ENCODE measurements at regions not wholly inside any gene's neighbourhood (a gene's known extent, or its start where the extent isn't known, plus 50 kb on each side); places are given as distances from the start of the nearest gene placed in this dataset.

DNA sequence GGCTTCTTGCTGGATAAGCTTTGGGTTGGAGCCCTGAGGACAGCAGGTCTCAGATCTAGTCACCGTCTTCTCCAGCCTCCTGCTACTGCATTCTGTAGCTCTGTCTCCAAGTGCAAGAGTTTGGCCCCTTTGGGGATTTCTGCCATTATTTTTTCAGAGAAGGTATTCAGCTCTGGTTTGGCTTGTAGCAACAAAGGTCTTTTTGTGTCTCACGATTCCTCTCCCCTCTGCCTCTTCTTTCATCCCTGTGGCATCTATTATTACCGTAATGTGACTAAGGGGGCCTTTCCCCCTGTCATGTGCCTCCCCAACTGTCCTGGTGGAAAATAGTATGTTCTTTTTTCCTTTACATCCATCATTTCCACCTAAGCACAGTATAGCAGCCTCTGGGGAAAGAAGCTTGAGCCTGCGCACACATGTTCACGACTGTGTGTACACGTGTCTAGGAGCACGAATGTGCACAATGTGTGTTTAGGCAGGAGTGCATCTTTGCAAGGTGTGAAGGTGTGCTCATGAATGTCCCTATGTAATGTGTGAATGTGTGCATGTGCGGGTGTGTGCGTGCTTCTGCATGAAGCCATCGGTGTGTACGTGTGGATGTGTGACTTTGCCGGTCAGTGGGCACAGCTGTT, 273.9 kb downstream of the ZNF536 start:
- no peaks in the 10 kb centered on the region for H3K9me3 Mint-ChIP-seq
- TF ChIP-seq, protein P1, sequence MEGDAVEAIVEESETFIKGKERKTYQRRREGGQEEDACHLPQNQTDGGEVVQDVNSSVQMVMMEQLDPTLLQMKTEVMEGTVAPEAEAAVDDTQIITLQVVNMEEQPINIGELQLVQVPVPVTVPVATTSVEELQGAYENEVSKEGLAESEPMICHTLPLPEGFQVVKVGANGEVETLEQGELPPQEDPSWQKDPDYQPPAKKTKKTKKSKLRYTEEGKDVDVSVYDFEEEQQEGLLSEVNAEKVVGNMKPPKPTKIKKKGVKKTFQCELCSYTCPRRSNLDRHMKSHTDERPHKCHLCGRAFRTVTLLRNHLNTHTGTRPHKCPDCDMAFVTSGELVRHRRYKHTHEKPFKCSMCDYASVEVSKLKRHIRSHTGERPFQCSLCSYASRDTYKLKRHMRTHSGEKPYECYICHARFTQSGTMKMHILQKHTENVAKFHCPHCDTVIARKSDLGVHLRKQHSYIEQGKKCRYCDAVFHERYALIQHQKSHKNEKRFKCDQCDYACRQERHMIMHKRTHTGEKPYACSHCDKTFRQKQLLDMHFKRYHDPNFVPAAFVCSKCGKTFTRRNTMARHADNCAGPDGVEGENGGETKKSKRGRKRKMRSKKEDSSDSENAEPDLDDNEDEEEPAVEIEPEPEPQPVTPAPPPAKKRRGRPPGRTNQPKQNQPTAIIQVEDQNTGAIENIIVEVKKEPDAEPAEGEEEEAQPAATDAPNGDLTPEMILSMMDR (IDR thresholded peaks at IDR 0.05; ENCODE audit: unreplicated experiment) = no peak
- H3K4me3 Mint-ChIP-seq = no peak overlapping the region
- no peak for DNase-seq (ENCODE audit: low spot score in 2 of 2, unreplicated experiment in 2 of 2)
- no peaks in the 10 kb centered on the region for H3K4me1 Mint-ChIP-seq
- H3K36me3 Mint-ChIP-seq = no peaks in the 10 kb centered on the region
- H3K27ac Mint-ChIP-seq = no peak overlapping the region
- H3K27me3 Mint-ChIP-seq (ENCODE audit: low read depth) = peaks cover 67% of the 10 kb centered on the region

DNA sequence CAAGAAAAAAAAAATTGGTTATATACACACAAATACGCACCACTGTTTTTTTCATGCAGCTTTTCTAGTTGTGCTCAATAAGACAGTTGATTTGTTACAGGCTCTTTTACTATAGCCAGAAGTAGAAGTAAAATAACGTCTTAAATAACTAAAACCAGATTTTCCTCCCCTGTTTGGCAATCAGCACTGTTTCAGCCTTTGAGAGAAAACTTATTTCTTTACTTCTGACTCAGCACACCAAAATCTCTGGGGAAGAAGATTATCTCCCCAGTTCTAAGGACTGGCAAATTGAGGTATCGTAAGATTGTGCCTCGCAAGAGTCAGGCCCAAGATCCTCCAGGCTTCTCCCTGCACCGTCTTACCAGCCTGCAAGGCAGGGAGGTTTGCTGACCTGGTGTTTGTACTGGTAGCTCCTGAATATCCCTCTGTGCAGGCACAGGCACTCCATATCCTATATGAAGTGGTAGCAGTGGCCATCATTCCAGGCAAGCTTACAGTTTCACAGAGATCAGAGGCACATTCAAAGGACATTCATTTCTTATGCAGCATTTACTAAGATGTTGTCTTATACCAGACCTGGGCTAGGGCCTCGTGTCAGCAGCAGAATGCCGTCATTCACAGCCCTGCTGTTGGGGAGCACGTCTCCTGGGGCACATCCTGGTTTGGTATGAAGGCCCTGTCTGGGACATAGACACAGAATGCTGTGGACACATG, 268.2 kb downstream of the ZNF536 start:
- H3K27ac Mint-ChIP-seq = no peak overlapping the region
- no peak overlapping the region for H3K4me3 Mint-ChIP-seq
- H3K4me1 Mint-ChIP-seq = no peaks in the 10 kb centered on the region
- no peak for DNase-seq (ENCODE audit: low spot score in 2 of 2, unreplicated experiment in 2 of 2)
- TF ChIP-seq, protein P1 (IDR thresholded peaks at IDR 0.05; ENCODE audit: unreplicated experiment) = no peak
- H3K27me3 Mint-ChIP-seq (ENCODE audit: low read depth) = peaks cover 24% of the 10 kb centered on the region
- no peaks in the 10 kb centered on the region for H3K36me3 Mint-ChIP-seq
- H3K9me3 Mint-ChIP-seq = peaks cover 19% of the 10 kb centered on the region

DNA sequence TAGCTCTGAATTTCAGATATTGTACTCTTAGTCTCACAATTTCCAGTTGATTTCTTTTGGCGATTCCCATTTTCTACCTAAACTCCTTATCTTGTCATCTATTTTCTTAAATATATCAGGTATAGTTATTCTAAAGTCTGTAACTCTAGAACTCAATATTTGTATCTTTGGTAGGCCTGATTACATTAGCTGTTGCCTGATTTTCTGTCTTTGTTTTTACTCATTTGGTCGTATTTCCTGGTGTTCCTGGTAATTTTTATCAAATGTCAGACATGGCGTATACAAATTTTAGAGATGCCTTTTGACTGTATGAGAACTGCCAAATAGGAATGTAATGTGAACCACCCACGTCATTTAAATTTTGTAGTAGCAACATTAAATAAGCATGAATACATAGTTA, 266.7 kb downstream of the ZNF536 start:
- DNase-seq (ENCODE audit: low spot score in 2 of 2, unreplicated experiment in 2 of 2) = no peak
- TF ChIP-seq, protein P1 (IDR thresholded peaks at IDR 0.05; ENCODE audit: unreplicated experiment) = no peak
- Mint-ChIP-seq H3K4me3 (no peak overlapping the region), H3K4me1 (no peaks in the 10 kb centered on the region), H3K27ac (no peak overlapping the region), H3K36me3 (no peaks in the 10 kb centered on the region), H3K9me3 (peaks cover 19% of the 10 kb centered on the region), H3K27me3 (ENCODE audit: low read depth) (peaks cover 28% of the 10 kb centered on the region)

DNA sequence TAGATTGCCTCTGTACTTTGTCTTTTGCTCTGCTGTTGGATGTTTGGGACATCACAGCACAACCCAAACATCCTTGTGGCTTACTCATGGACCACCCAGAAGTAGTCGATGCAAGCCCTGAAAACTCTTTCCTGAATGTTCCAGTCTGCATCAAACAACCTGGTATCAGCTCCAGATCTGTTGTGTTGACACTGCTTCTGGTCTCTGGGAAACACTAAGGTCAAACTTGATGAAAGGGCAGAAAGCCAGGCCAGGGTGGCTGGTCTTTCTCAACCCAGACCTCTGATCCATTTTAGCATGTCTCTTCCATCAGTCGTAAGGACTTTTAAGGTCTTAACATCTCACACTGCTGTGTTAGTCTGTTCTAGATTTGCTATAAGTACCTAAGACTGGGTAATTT, 265.7 kb downstream of the ZNF536 start:
- no peak for DNase-seq (ENCODE audit: low spot score in 2 of 2, unreplicated experiment in 2 of 2)
- no peaks in the 10 kb centered on the region for H3K36me3 Mint-ChIP-seq

DNA sequence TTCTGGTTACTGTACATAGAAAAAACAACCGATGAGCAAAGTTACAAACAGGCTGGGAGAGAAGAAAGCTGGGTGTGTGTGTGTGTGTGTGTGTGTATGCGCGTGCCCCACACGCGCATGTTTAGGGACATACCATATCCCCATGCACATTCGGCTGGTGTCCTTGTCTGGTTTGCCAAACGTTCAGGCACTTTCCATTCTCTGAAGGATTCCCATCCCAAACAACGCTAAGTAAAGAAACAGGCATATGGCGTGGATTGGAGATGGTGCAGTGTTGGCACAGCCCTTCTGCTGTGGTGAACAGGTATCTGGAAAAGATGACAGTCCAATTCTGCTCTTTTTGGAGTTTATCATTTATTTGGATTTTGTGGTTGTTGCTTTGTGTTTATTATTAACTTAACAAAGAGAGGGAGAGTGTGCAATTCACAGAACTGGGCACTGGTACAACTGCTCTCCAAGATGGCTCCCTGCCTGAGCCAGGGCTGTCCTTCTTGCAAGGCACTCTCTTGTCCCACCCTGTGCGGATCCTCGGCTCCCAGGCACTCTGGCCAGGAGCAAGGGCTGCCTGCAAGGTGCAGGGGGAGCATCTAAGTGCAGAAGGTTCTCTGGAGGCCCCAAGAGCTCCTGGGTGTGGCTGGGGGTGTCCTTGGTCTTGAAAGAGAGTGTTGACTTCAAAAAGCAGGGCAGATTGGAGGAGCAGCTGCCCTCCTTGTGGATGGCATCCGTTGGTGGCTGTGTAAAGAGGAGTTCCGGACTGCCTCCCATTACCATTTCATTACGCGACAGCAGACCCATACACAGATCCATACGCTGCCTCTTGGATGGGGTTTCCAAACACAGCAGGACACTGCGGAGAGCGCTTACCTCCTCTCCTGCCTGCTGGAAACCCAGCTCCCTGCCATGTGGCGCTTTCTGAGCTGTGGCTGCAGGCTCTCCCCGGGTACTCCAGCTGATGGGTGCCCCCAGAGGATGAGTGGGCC, 263.1 kb downstream of the ZNF536 start:
- H3K4me1 Mint-ChIP-seq = no peaks in the 10 kb centered on the region
- TF ChIP-seq, protein P1 (IDR thresholded peaks at IDR 0.05; ENCODE audit: unreplicated experiment) = no peak
- H3K36me3 Mint-ChIP-seq = no peaks in the 10 kb centered on the region
- H3K27ac Mint-ChIP-seq = no peak overlapping the region
- peaks cover 11% of the 10 kb centered on the region for H3K27me3 Mint-ChIP-seq (ENCODE audit: low read depth)
- H3K9me3 Mint-ChIP-seq = peaks cover 19% of the 10 kb centered on the region
- no peak for DNase-seq (ENCODE audit: low spot score in 2 of 2, unreplicated experiment in 2 of 2)
- no peak overlapping the region for H3K4me3 Mint-ChIP-seq

More for the DNA sequence above, 265.7 kb downstream of the ZNF536 start:
- TF ChIP-seq, protein P1 (IDR thresholded peaks at IDR 0.05; ENCODE audit: unreplicated experiment) = no peak
- H3K4me1 Mint-ChIP-seq = no peaks in the 10 kb centered on the region
- H3K27ac Mint-ChIP-seq = no peak overlapping the region
- no peak overlapping the region for H3K4me3 Mint-ChIP-seq
- peaks cover 20% of the 10 kb centered on the region for H3K27me3 Mint-ChIP-seq (ENCODE audit: low read depth)
- peaks cover 19% of the 10 kb centered on the region for H3K9me3 Mint-ChIP-seq

Data from mesothelial cell of epicardium (in vitro differentiated cells).